ENCODE measurements at regions not wholly inside any gene's neighbourhood (a gene's known extent, or its start where the extent isn't known, plus 50 kb on each side); places are given as distances from the start of the nearest gene placed in this dataset.

DNA sequence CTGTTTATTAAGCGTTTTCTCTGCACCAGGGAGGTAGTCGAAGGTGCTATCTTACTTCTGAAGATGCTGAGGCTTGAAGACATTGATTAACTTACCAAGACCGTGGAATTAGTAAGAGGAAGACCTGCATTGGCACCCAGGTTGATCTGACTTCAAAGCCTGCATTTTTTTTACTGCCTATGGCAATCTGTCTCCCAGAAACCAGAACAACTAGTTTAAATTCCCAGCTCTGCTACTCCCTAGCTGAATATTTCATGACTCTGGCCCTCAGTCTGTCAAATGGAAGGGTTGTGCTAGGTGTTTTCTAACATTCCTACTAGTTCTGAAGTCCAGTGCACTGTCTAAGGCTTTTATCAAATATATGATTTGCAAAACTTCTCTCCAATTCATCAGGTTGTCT, 52.0 kb upstream of the GRAMD1B start:
- no peak for DNase-seq (ENCODE audit: low read depth in 3 of 3, low spot score in 1 of 3)

DNA sequence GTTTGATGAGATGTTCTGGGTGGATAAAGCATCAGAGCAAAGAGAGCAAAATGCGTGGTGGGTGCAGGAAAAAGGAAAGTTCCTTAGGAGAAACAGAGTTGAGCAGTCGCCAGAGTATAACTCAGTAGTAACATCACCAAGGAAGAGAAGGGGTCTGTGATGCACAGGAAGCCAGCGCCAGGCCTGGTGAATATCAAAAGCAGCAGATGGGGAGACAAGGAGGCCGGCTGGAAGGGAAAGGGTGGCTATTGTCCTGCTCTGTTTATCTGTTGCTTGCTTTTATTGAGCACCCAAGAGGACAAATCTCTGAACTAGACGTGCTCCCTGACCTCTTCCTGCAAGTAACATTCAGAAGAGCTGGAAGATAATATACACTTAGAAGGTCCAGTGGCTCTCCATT, 52.7 kb upstream of the GRAMD1B start:
- DNase-seq (ENCODE audit: low read depth in 3 of 3, low spot score in 1 of 3) = no peak

DNA sequence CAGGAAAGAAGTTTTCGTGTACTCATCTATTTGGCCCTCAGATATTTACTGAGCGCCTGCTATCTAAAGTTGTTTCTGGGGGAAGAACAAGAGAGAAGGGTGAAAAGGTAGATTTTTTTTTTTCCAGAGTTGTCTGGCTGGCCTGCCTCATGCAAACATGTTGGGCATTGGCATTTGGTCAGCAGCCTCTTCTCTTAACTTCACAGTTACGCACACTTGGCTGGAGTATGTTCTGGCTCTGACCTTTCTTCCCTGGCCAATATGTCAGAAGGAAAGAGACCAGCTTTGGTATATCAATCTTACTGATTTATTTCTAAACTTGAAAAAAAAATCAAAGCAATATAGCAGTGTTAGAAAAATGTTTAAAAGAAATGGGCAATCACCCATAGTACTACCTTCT, 54.2 kb upstream of the GRAMD1B start:
- DNase-seq (ENCODE audit: low read depth in 3 of 3, low spot score in 1 of 3) = no peak

DNA sequence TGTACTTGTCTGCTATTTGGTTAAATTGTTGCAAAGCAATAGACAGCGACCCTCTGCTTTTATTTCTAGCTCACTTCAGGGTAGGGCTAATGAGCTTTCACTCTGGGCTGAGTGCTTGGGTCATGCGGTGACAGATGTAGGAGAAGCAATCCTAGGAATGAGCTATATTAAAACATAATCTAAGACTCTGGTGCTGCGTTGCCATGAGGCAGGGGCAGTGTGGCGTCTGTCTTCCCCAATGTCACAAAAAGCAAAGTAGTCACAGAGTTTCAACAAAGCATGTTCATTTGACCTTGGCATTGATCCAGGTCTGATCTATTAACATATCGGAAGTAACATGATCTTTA, 55.5 kb upstream of the GRAMD1B start:
- no peak for DNase-seq (ENCODE audit: low read depth in 3 of 3, low spot score in 1 of 3)

DNA sequence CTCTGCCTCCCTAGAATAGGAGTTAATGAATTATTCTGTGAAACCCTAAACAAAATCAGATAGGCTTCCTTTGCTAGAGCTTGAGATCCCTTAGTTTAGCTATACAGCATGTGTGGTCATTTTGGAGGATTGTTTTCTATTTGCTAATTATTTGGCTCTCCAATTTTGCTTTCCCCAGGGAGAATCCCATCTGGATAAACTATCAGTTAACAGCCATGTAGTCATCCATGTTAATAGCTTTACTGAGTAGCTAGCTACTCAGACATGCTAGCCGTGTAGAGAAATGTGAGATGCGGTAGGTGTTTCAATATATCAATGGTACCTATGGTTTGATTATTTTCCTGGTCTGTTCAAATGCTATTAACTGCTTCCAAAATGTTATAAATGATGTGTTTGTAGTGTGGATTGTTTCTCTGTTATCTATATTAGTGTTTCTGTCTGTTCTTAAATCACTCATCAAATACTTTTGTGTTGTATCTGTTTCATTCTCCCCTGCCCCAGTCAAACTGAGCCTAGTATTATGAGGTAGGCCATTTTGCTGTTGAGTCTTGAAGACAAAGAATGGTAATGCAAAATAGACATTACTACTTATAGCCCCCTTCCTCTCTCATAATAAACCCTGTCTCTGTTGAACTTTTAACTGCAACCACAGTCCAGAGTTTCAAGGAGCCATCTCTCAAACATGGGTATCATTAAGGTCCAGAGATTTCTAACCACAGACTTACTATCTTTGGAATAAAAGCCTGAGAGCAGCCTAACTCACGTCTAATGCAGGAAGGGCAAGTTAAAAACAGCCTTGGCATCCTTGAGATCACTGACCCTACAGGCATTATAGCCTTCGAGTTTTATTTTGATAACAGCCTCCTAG, 56.1 kb upstream of the GRAMD1B start:
- no peak for DNase-seq (ENCODE audit: low read depth in 3 of 3, low spot score in 1 of 3)

DNA sequence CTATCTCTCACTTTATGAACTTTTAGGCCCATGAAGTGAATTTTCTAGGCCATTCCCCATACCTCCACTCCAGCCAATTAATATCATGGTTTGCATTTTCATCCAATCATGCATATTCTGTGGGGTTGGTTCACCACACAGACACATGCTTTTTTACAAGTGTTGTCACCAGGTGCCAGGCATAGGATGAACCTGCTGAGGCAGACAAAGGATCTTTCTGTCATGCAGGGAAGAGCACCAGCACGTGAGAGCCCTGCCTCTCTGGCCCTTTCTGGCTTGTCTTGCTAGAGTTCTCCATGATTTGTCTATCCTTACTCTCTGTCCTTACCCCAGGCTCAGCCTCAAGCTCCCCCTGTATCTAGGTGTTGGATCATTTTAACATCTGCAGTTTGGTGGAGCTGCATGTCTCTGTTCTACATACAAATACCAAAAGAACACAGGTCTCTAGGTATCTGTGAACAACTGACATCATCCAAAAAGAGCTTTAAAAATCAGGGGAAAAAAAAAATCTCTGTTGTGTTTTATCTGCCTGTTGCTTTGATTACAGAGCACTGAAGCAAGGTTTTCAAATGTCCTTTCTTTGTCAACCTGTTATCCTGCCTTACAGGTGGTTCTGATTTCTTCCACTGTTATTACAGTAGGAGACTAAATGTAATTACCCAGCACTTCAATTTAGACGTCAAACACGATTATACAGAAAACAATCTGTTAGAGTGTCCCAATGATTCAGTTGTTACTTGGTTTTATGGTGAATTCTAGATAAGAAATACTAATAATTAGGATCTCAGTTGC, 58.4 kb upstream of the GRAMD1B start:
- no peak for DNase-seq (ENCODE audit: low read depth in 3 of 3, low spot score in 1 of 3)

DNA sequence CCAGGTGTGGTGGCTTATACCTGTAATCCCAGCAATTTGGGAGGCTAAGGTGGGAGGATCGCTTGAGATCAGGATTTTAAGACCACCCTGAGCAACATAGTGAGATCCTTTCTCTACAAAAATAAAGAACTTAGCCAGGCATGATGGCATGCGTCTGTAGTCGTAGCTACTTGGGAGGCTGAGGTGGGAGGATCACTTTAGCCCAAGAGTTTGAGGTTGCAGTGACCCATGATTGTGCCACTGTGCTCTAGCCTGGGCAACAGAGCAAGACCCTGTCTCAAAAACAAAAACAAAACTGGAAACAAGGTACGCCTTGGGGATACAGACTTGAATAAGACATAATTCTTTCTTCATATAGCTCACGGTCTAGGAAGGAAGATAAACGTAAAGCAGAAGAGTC, 63.1 kb upstream of the GRAMD1B start:
- no peak for DNase-seq (ENCODE audit: low read depth in 3 of 3, low spot score in 1 of 3)

DNA sequence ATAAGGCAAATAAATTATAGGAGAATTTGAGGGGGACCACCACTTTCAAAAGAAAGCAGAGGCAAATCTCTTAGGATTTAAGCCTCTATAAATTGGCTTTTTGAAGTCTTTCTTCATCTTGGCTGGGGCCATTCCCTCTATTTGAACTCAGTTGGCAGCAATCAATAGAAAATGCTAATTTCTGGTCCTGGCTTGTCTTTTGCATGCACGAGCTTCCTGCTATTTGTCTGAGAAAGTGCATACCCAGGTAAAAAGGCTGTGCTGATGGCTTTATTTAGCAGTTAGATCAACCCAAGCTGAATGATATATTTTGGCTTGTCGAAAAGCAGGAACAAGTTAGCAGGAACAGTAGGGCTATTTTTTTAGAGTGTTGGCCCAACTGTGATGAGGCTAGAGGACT, 64.1 kb upstream of the GRAMD1B start:
- no peak for DNase-seq (ENCODE audit: low read depth in 3 of 3, low spot score in 1 of 3)

DNA sequence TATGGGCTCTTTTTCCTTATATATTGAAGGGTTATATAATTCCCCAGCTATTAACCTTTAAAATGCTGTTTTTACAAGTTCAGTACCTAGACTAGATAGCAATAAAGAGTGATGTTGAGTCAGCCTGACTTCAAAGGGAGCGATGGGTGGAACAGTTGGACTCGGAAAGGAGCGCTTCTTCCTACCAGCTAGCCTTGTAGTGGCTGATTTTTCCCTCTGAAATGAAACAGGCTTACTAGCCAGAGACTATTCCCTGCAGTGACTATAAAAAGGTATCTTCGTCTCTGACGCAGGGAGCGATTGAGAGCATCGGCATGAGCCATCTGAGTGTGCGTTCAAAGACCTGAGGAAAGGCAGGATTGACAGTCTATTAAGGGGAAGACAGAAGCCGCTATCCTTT, 66.0 kb upstream of the GRAMD1B start:
- DNase-seq (ENCODE audit: low read depth in 3 of 3, low spot score in 1 of 3) = no peak

DNA sequence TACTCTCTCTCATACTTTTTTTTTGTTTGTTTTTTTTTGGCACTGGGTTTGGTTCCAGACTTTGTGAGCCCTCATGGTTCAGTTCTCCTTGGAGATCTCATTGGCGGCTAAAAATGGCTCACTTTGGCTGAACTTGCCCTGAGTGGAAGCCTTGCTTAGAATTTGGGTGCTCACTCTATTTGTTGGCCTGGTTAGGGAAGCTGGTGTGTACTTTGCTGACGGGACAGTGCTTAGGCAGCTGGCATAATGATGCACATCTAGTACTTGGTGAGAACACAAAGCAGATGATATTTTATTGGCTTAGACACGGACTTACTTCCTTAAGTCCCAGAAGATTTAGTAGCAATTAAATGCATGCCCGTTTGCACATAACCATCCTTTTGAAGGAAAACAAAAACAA, 66.5 kb upstream of the GRAMD1B start:
- no peak for DNase-seq (ENCODE audit: low read depth in 3 of 3, low spot score in 1 of 3)

DNA sequence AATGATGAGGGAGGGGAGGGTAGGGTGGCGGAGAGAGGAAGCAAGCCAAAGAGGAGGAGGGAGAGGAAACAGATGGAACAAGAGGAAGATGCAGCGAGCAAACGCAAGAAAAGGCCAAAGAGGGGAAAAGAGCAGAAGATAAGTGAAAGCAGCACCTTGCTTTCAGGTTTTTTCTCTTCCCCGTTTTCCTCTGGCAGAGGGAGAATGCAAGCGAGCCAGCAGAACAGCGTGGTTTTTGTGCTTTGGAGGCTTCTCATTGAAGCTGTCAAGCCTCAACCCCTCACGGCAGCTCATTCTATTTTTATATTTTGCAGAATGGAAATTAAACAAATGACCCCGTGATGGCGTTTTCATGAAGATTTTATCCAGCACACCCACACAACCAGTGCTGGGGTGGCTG, 67.1 kb upstream of the GRAMD1B start:
- DNase-seq (ENCODE audit: low read depth in 3 of 3, low spot score in 1 of 3) = no peak

DNA sequence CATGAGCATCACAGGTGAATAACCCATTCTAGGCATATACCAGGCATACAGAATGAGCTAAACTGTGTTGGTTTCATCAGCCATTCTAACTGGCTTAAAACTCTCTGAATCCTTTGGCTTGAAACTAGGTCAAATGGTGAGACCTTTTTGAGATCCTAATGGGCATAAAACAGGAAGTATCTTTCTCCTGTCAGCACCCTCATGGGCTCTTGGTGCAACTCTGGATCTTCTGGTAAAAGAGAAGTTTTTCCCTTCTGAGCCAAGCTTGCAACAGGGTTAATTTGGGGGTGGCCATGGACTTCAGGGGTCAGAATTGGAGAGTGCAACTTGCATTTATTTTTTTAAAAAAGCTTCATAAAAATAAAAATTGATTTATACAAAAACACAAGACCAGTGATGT, 67.9 kb upstream of the GRAMD1B start:
- DNase-seq (ENCODE audit: low read depth in 3 of 3, low spot score in 1 of 3) = no peak

DNA sequence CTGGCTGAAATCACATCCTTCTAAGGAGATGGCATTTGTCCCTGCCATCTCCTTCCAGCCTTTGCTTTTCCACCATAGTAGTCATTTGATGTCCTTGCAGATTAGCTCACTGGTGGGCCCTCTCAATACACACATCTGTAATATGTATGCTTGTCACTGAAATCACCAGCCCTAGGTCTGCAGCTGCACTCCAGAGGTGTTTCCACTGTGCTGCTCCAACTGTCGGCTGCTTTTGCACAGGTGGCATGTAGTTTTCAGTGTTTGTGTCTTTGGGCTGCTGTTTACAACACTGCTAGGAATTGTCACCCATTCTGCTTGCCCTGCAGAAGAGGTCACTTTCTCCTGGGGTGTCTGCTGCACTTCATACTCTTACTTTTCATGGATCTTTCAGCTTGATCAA, 69.0 kb upstream of the GRAMD1B start:
- no peak for DNase-seq (ENCODE audit: low read depth in 3 of 3, low spot score in 1 of 3)

DNA sequence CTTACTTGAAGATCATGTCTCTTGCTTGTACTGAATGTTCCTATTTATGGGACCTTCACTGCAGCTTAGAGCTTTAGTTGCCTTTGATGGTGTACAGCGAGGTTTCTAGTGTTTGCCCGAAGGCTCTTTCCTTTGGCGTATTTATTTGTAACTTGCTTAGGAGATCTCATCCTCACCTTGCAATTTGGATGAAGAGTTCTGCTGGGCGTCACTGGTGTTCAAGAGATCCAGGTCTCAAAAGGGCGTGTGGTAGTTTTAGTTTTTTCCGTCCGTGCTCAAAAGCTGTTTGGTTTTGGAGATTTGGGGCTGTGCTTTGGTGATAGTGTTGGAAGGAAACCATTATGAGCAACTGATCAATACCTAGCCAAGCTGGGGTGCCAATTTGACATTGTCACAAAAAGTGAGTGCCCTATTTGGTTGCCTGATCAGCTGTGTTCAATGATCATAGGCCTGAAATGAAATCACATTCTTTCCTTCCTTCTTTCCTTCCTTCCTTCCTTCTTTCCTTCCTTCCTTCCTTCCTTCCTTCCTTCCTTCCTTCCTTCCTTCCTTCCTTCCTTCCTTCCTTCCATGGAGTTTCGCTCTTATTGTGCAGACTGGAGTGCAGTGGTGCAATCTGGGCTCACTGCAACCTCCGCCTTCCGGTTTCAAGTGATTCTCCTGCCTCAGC, 69.7 kb upstream of the GRAMD1B start:
- DNase-seq (ENCODE audit: low read depth in 3 of 3, low spot score in 1 of 3) = no peak

DNA sequence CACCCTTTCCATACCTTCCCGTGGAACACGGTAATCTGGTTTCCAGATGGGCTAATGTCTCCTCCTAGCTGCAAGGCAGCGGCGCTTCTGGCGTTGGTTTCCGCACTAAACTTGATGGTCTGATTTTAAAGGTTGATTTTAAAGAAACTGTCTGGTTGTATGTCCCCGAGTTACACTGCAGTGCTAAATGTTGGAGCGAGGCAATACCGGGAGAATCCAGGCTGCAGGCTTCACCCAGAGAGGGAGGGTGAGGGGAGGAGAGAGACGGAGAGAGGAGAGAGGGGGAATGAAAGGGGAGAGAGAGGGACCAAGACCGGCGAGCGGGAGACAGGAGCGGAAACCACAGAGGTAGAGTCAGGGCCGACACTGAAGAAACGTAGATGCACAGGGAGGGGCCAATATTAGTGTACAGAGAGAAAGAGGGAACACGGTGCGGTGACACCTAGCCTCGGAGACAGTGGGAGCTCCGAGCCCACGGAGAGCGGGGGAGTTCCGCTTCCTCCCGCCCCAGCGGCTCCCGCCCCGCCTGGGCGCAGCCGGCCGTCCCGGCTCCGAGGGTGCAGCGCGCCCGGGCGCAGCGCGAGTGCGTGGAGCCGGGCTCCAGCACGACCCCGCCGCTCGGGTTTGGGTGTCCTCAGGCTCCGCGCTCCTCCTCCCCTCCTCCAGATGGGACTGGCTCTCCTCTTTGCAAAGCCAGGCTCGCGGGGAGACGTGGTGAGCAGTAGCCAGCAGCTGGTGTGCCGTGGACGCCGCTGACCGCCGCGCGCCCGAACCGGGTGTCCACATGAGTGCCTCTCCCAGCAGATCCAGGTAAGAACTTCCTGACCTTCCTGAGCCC, 71.9 kb upstream of the GRAMD1B start:
- DNase-seq (ENCODE audit: low read depth in 3 of 3, low spot score in 1 of 3) = no peak

DNA sequence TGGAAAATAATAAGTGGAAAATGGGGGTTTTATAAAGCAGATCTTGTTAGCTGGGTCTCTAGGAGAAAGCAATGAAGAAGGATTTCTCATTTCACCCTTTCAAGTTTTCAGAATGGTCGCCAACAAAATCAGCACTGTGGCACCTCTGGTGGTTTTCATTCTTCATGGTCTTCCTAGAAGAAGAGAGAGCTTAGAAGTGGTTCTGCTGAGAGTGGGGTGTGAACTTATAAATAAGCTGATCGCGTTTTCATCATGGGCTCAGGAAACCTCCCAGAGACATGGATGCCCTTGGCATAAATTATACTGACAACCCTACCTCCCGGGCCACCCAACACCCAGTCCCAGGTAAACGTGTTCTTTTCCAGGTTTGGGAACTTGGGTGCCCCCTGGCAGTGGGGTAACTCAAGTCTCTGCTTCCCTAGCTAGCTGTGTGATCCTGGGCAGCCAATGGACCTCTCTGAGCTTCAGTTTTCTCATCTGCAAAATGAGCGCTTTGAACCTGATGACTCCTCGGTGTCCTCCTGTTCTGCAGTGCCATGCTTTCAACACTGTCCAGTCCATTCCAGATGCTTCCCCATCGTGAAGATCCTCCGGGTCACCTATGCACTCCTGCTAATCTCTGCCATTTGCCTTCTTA, 72.6 kb upstream of the GRAMD1B start:
- DNase-seq (ENCODE audit: low read depth in 3 of 3, low spot score in 1 of 3) = no peak

DNA sequence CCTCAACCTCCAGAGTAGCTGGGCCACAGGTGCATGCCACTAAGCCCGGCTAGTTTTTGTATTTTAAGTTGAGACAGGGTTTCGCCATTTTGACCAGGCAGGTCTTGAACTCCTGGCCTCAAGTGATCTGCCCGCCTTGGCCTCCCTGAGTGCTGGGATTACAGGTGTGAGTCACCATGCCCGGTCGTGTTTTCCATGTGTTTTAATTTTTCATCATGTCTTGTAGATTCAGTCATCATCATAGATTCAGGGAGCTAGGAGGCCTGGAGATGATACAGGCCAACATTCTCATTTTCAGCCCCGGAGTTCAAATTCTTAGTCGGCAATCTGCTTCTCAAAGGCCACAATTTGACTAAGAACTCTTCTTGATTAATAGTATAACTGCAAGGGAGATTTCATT, 73.5 kb upstream of the GRAMD1B start:
- no peak for DNase-seq (ENCODE audit: low read depth in 3 of 3, low spot score in 1 of 3)

DNA sequence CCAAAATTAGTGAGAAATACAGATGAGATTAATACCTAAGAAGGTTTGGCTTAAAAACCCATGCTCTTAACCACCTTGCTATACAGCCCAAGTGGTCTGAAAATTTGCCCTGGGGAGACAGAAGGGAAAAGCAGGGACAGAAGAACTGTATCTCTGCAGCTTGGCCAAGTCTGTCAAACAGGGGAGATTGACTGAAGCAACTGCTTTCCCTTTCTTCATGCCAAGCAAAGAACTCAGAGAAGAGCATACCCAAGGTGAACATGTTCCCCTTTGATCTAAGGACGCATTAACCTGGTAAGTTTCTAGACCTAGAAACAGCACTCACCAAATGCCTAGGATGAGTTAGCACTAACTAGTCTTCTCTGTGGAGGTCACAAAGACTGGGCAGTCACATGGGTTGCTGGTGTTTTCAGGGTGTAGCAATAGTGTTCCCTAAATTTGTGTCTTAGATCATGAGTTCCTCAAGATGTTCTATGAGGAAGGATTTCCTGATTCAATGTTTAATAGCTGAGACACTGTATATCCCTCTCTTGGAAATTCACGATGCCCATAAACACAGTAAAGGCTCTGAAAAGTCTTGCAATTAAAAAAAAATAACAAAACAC, 75.6 kb upstream of the GRAMD1B start:
- DNase-seq (ENCODE audit: low read depth in 3 of 3, low spot score in 1 of 3) = no peak

DNA sequence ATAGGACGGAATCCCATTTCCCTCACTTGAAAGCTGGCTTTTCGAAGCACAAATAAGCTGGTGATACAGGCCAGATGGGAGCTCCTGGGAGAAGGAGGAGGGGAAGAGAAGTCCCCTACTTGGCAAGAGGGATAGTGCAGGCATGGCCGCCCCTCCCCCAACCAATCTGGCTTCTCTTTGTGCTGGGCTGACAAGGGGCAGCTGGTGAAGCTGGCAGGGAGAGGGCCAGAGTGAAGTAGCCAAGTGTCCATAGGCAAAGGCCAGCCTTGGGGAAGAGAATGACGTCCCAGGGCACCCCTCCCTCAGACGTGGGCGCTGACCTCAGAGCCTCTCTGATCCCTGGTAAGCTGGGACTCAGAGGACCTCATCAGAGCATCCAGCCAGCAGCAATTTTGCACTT, 78.7 kb upstream of the GRAMD1B start:
- DNase-seq (ENCODE audit: low read depth in 3 of 3, low spot score in 1 of 3) = no peak

DNA sequence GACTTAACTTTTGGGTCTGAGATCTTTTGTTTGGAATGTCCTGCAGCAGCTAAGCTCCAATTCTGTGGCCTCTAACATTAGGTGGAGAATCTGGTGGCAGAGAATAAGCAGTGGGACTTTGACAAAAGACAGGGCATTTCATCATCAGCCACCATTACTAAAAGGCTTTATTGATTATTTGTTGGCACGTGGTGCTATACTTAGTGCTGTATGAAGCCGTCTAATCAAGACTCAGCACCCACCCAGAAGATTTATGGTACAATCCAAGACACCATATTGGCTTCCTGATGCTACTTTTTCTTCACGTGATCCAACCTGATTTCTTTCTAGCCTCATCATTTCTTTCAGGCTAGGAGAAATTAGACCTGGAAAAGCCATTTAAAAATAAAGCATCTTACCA, 80.7 kb upstream of the GRAMD1B start:
- DNase-seq (ENCODE audit: low read depth in 3 of 3, low spot score in 1 of 3) = no peak
